IMR-90 (cell line): ENCODE measurements at regions not wholly inside any gene's neighbourhood (a gene's known extent, or its start where the extent isn't known, plus 50 kb on each side); places are given as distances from the start of the nearest gene placed in this dataset.

Experiments used
- FOS ChIP-seq: fragments of 150-350 bp; IDR thresholded peaks from 2 replicates; pipeline ENCODE4 v1.6.1; 2016; ENCODE audit warnings: low read depth, low read length
- MAFK ChIP-seq: IDR thresholded peaks from 2 replicates; pipeline ENCODE4 v1.6.1; 2012; ENCODE audit warnings: low read depth, low read length, improper control_type of control experiment
- NFE2L2 ChIP-seq: fragments of 150-350 bp; IDR thresholded peaks from 2 replicates; pipeline ENCODE4 v1.6.1; 2016; ENCODE audit warnings: low read depth, mild to moderate bottlenecking, low read length
- POLR2A ChIP-seq: IDR thresholded peaks from 2 replicates; pipeline ENCODE4 v1.6.1; 2012; ENCODE audit warnings: mild to moderate bottlenecking, low read depth, low read length
- RAD21 ChIP-seq: IDR thresholded peaks from 2 replicates; pipeline ENCODE4 v1.6.1; 2012; ENCODE audit warnings: low read length, improper control_type of control experiment
- SMC3 ChIP-seq: fragments of 150-350 bp; IDR thresholded peaks from 2 replicates; pipeline ENCODE4 v1.6.1; 2016; ENCODE audit warnings: low read depth, mild to moderate bottlenecking, antibody characterized with exemption, low read length, moderate library complexity
- TF ChIP-seq, protein P1 (sequence below): conservative IDR thresholded peaks from 2 replicates; pipeline ENCODE4 v1.5.1; 2012; ENCODE audit warnings: mild to moderate bottlenecking, low read depth, low read length, improper control_type of control experiment

DNA sequence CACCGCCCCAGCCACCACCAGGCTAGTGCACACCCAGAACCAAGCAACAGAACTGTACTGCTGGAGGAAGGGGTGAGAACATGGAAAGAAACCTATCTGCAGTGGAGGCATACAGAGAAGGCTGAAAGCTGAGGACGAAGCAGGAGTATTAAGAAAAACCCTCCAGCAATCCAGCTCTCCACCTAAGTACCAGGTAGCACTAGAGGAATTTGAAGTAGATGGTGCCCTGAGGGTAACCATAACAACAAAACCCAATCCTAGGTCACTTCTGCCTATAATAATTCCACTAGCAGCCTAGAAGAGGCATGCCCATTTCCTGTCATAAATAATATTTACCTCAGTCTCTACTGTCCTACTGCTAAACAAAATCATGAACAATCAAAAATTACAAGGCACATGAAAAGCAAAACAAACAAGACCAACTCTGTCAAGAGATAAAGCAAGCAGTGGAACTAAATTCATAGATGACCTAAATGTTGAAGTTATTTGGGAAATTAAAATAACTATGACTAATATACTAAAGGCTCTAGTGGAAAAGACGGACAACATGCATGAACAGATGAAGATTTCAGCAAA, 51.1 kb downstream of the HYCC1 start:
- TF ChIP-seq, protein P1, sequence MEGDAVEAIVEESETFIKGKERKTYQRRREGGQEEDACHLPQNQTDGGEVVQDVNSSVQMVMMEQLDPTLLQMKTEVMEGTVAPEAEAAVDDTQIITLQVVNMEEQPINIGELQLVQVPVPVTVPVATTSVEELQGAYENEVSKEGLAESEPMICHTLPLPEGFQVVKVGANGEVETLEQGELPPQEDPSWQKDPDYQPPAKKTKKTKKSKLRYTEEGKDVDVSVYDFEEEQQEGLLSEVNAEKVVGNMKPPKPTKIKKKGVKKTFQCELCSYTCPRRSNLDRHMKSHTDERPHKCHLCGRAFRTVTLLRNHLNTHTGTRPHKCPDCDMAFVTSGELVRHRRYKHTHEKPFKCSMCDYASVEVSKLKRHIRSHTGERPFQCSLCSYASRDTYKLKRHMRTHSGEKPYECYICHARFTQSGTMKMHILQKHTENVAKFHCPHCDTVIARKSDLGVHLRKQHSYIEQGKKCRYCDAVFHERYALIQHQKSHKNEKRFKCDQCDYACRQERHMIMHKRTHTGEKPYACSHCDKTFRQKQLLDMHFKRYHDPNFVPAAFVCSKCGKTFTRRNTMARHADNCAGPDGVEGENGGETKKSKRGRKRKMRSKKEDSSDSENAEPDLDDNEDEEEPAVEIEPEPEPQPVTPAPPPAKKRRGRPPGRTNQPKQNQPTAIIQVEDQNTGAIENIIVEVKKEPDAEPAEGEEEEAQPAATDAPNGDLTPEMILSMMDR = no peak
- TF ChIP-seq POLR2A (no peak), SMC3 (no peak), NFE2L2 (no peak), MAFK (no peak), RAD21 (no peak), FOS (no peak)
